GM23338 (cell line): ENCODE measurements at regions not wholly inside any gene's neighbourhood (a gene's known extent, or its start where the extent isn't known, plus 50 kb on each side); places are given as distances from the start of the nearest gene placed in this dataset.

Experiments used
- ATAC-seq: fragments of 200-7000 bp; cut with Tn5 transposase; 3 replicates; pipeline ENCODE4 v1.9.1; 2020
- DNase-seq: peaks from one replicate; pipeline ENCODE4 v3.0.0-alpha.2; 2015; ENCODE audit warnings: low spot score
- H2AFZ ChIP-seq: fragments of 200-600 bp; sonication (generic); 2 replicates; pipeline ENCODE4 v1.8.0; 2016; ENCODE audit warnings: antibody characterized with exemption, mild to moderate bottlenecking, moderate library complexity
- H3F3A ChIP-seq: fragments of 200-600 bp; sonication (generic); replicated peaks from 2 replicates; pipeline ENCODE4 v1.8.0; 2017; ENCODE audit warnings: antibody characterized with exemption, mixed run types, low read depth
- H3K27ac ChIP-seq: fragments of 200-600 bp; sonication (generic); 2 replicates; pipeline ENCODE4 v1.6.1; 2016; ENCODE audit warnings: low read depth
- H3K27me3 ChIP-seq: fragments of 200-600 bp; sonication (generic); 2 replicates; pipeline ENCODE4 v1.8.0; 2016; ENCODE audit warnings: mild to moderate bottlenecking, mixed run types, moderate library complexity; ENCODE audit not compliant: insufficient read depth
- H3K36me3 ChIP-seq: fragments of 200-600 bp; sonication (generic); 2 replicates; pipeline ENCODE4 v1.8.0; 2016; ENCODE audit warnings: mild to moderate bottlenecking; ENCODE audit not compliant: insufficient read depth
- H3K4me1 ChIP-seq: fragments of 200-600 bp; sonication (generic); 2 replicates; pipeline ENCODE4 v1.8.0; 2016; ENCODE audit warnings: mild to moderate bottlenecking, moderate library complexity; ENCODE audit not compliant: insufficient read depth
- H3K4me2 ChIP-seq: fragments of 200-600 bp; sonication (generic); 2 replicates; pipeline ENCODE4 v1.7.1; 2017; ENCODE audit warnings: mixed run types
- H3K4me3 ChIP-seq: fragments of 200-600 bp; sonication (generic); 2 replicates; pipeline ENCODE4 v1.6.1; 2016; ENCODE audit warnings: mixed run types
- H3K79me2 ChIP-seq: fragments of 200-600 bp; sonication (generic); replicated peaks from 2 replicates; pipeline ENCODE4 v1.8.0; 2017; ENCODE audit warnings: mild to moderate bottlenecking; ENCODE audit not compliant: insufficient read depth
- H3K9me2 ChIP-seq: fragments of 200-600 bp; sonication (generic); 2 replicates; pipeline ENCODE4 v1.8.0; 2017; ENCODE audit not compliant: insufficient read depth
- H4K20me1 ChIP-seq: fragments of 200-600 bp; sonication (generic); replicated peaks from 2 replicates; pipeline ENCODE4 v1.8.0; 2017; ENCODE audit warnings: mild to moderate bottlenecking; ENCODE audit not compliant: insufficient read depth
- H3K27ac Mint-ChIP-seq: 2 replicates; pipeline ENCODE4 v1.8.0; 2020; ENCODE audit warnings: inconsistent platforms, mild to moderate bottlenecking, moderate library complexity, mixed read lengths
- H3K27me3 Mint-ChIP-seq: 3 replicates; pipeline ENCODE4 v1.8.0; 2022; ENCODE audit warnings: low read depth, mild to moderate bottlenecking, moderate library complexity, mixed read lengths, inconsistent platforms; ENCODE audit not compliant: insufficient read depth, poor library complexity
- H3K36me3 Mint-ChIP-seq: 3 replicates; pipeline ENCODE4 v1.8.0; 2021; ENCODE audit warnings: low read depth, mild to moderate bottlenecking, inconsistent platforms, moderate library complexity, mixed read lengths
- H3K4me1 Mint-ChIP-seq: 3 replicates; pipeline ENCODE4 v1.8.0; 2020; ENCODE audit warnings: mild to moderate bottlenecking, inconsistent platforms, mixed read lengths
- H3K4me3 Mint-ChIP-seq: 3 replicates; pipeline ENCODE4 v1.8.0; 2021; ENCODE audit warnings: moderate library complexity, mild to moderate bottlenecking, inconsistent platforms, mixed read lengths
- H3K9me3 Mint-ChIP-seq: 3 replicates; pipeline ENCODE4 v1.8.0; 2020; ENCODE audit warnings: moderate library complexity, mild to moderate bottlenecking, inconsistent platforms, mixed read lengths
- CREB1 ChIP-seq: fragments of 250-450 bp; sonication (Bioruptor Pico); IDR thresholded peaks from 2 replicates; pipeline ENCODE4 v1.5.0; 2020; ENCODE audit warnings: low read depth, mild to moderate bottlenecking, moderate library complexity
- EZH2 ChIP-seq: fragments of 200-600 bp; sonication (generic); IDR thresholded peaks from one replicate; pipeline ENCODE4 v1.8.0; 2017; ENCODE audit warnings: antibody characterized with exemption, mild to moderate bottlenecking, low read depth; ENCODE audit not compliant: unreplicated experiment
- EZH2phosphoT487 ChIP-seq: fragments of 200-600 bp; sonication (generic); IDR thresholded peaks from one replicate; pipeline ENCODE4 v1.8.1; 2018; ENCODE audit warnings: antibody characterized with exemption; ENCODE audit not compliant: unreplicated experiment
- JUNB ChIP-seq: IDR thresholded peaks from one replicate; pipeline ENCODE4 v1.6.1; 2016; ENCODE audit warnings: antibody characterized with exemption; ENCODE audit not compliant: unreplicated experiment
- NANOG ChIP-seq: IDR thresholded peaks from 2 replicates; pipeline ENCODE4 v1.6.1; 2016; ENCODE audit warnings: antibody characterized with exemption, borderline replicate concordance
- POLR2AphosphoS5 ChIP-seq: IDR thresholded peaks from 2 replicates; pipeline ENCODE4 v1.6.1; 2016; ENCODE audit warnings: antibody characterized with exemption, low read depth
- STAT1 ChIP-seq: IDR thresholded peaks from one replicate; pipeline ENCODE4 v1.6.1; 2016; ENCODE audit warnings: antibody characterized with exemption; ENCODE audit not compliant: unreplicated experiment
- ZNF114 ChIP-seq: fragments of 250-450 bp; sonication (Bioruptor Pico); IDR thresholded peaks from 2 replicates; pipeline ENCODE4 v1.5.0; 2020; ENCODE audit warnings: mild to moderate bottlenecking, moderate library complexity
- ZNF331 ChIP-seq: fragments of 250-450 bp; sonication (Bioruptor Pico); IDR thresholded peaks from 2 replicates; pipeline ENCODE4 v1.5.0; 2020; ENCODE audit warnings: low read depth, mild to moderate bottlenecking, moderate library complexity
- TF ChIP-seq, protein P1 (sequence below), 2 experiments: fragments of 200-600 bp in 1 of 2; sonication (generic) in 1 of 2; conservative IDR thresholded peaks; 2 replicates each; pipeline versions ENCODE4 v1.5.1 to v1.6.1; 2016 to 2017; ENCODE audit warnings: antibody characterized with exemption in 2 of 2, low read depth in 2 of 2, mild to moderate bottlenecking in 2 of 2, moderate library complexity in 1 of 2
- TF ChIP-seq, protein P2 (sequence below): fragments of 250-450 bp; sonication (Bioruptor Pico); IDR thresholded peaks from 2 replicates; pipeline ENCODE4 v1.5.0; 2020; ENCODE audit warnings: mild to moderate bottlenecking, moderate library complexity
- TF ChIP-seq, protein P3 (sequence below): IDR thresholded peaks from 2 replicates; pipeline ENCODE4 v1.6.1; 2016; ENCODE audit warnings: antibody characterized with exemption
- TF ChIP-seq, protein P4 (sequence below): IDR thresholded peaks from one replicate; pipeline ENCODE4 v1.6.1; 2018; ENCODE audit warnings: antibody characterized with exemption; ENCODE audit not compliant: unreplicated experiment

DNA sequence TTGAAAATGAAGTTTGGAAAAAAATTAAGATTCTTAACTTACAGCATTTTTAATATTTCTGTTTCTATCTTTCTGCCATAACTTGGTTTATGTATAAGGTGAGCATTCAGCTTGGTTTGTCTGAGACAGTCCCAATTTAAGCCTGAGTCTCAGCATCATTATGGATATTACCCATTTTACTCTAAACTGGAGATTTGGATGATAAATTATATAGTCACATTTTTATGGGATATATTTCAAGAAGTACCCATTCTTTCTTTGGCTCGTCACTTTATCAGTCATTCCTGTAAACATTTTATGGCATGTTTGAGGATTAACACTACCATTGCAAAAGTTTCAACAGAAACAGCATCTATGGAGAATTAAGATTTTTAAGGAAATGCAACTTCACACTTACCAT, 1129.0 kb upstream of the PCDH9 start:
- H3K4me1 Mint-ChIP-seq = no peaks in the 10 kb centered on the region
- ATAC-seq (no peak), DNase-seq (no peak)
- TF ChIP-seq, protein P1, sequence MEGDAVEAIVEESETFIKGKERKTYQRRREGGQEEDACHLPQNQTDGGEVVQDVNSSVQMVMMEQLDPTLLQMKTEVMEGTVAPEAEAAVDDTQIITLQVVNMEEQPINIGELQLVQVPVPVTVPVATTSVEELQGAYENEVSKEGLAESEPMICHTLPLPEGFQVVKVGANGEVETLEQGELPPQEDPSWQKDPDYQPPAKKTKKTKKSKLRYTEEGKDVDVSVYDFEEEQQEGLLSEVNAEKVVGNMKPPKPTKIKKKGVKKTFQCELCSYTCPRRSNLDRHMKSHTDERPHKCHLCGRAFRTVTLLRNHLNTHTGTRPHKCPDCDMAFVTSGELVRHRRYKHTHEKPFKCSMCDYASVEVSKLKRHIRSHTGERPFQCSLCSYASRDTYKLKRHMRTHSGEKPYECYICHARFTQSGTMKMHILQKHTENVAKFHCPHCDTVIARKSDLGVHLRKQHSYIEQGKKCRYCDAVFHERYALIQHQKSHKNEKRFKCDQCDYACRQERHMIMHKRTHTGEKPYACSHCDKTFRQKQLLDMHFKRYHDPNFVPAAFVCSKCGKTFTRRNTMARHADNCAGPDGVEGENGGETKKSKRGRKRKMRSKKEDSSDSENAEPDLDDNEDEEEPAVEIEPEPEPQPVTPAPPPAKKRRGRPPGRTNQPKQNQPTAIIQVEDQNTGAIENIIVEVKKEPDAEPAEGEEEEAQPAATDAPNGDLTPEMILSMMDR (conservative IDR thresholded peaks at IDR 0.05; ENCODE audit: low read depth in 2 of 2) = no peak
- TF ChIP-seq STAT1 = no peak
- no peak for TF ChIP-seq JUNB
- TF ChIP-seq ZNF331 = no peak
- TF ChIP-seq, protein P2, sequence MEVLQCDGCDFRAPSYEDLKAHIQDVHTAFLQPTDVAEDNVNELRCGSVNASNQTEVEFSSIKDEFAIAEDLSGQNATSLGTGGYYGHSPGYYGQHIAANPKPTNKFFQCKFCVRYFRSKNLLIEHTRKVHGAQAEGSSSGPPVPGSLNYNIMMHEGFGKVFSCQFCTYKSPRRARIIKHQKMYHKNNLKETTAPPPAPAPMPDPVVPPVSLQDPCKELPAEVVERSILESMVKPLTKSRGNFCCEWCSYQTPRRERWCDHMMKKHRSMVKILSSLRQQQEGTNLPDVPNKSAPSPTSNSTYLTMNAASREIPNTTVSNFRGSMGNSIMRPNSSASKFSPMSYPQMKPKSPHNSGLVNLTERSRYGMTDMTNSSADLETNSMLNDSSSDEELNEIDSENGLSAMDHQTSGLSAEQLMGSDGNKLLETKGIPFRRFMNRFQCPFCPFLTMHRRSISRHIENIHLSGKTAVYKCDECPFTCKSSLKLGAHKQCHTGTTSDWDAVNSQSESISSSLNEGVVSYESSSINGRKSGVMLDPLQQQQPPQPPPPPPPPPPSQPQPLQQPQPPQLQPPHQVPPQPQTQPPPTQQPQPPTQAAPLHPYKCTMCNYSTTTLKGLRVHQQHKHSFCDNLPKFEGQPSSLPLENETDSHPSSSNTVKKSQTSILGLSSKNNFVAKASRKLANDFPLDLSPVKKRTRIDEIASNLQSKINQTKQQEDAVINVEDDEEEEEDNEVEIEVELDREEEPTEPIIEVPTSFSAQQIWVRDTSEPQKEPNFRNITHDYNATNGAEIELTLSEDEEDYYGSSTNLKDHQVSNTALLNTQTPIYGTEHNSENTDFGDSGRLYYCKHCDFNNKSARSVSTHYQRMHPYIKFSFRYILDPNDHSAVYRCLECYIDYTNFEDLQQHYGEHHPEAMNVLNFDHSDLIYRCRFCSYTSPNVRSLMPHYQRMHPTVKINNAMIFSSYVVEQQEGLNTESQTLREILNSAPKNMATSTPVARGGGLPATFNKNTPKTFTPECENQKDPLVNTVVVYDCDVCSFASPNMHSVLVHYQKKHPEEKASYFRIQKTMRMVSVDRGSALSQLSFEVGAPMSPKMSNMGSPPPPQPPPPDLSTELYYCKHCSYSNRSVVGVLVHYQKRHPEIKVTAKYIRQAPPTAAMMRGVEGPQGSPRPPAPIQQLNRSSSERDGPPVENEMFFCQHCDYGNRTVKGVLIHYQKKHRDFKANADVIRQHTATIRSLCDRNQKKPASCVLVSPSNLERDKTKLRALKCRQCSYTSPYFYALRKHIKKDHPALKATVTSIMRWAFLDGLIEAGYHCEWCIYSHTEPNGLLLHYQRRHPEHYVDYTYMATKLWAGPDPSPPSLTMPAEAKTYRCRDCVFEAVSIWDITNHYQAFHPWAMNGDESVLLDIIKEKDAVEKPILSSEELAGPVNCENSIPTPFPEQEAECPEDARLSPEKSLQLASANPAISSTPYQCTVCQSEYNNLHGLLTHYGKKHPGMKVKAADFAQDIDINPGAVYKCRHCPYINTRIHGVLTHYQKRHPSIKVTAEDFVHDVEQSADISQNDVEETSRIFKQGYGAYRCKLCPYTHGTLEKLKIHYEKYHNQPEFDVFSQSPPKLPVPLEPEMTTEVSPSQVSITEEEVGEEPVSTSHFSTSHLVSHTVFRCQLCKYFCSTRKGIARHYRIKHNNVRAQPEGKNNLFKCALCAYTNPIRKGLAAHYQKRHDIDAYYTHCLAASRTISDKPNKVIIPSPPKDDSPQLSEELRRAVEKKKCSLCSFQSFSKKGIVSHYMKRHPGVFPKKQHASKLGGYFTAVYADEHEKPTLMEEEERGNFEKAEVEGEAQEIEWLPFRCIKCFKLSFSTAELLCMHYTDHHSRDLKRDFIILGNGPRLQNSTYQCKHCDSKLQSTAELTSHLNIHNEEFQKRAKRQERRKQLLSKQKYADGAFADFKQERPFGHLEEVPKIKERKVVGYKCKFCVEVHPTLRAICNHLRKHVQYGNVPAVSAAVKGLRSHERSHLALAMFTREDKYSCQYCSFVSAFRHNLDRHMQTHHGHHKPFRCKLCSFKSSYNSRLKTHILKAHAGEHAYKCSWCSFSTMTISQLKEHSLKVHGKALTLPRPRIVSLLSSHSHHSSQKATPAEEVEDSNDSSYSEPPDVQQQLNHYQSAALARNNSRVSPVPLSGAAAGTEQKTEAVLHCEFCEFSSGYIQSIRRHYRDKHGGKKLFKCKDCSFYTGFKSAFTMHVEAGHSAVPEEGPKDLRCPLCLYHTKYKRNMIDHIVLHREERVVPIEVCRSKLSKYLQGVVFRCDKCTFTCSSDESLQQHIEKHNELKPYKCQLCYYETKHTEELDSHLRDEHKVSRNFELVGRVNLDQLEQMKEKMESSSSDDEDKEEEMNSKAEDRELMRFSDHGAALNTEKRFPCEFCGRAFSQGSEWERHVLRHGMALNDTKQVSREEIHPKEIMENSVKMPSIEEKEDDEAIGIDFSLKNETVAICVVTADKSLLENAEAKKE (CRISPR knock-in tag) = no peak
- TF ChIP-seq ZNF114 (CRISPR knock-in tag) = no peak
- TF ChIP-seq EZH2phosphoT487 = no peak
- no peak for TF ChIP-seq NANOG
- TF ChIP-seq, protein P3, sequence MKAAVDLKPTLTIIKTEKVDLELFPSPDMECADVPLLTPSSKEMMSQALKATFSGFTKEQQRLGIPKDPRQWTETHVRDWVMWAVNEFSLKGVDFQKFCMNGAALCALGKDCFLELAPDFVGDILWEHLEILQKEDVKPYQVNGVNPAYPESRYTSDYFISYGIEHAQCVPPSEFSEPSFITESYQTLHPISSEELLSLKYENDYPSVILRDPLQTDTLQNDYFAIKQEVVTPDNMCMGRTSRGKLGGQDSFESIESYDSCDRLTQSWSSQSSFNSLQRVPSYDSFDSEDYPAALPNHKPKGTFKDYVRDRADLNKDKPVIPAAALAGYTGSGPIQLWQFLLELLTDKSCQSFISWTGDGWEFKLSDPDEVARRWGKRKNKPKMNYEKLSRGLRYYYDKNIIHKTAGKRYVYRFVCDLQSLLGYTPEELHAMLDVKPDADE = no peak
- TF ChIP-seq EZH2 = no peak
- TF ChIP-seq, protein P4, sequence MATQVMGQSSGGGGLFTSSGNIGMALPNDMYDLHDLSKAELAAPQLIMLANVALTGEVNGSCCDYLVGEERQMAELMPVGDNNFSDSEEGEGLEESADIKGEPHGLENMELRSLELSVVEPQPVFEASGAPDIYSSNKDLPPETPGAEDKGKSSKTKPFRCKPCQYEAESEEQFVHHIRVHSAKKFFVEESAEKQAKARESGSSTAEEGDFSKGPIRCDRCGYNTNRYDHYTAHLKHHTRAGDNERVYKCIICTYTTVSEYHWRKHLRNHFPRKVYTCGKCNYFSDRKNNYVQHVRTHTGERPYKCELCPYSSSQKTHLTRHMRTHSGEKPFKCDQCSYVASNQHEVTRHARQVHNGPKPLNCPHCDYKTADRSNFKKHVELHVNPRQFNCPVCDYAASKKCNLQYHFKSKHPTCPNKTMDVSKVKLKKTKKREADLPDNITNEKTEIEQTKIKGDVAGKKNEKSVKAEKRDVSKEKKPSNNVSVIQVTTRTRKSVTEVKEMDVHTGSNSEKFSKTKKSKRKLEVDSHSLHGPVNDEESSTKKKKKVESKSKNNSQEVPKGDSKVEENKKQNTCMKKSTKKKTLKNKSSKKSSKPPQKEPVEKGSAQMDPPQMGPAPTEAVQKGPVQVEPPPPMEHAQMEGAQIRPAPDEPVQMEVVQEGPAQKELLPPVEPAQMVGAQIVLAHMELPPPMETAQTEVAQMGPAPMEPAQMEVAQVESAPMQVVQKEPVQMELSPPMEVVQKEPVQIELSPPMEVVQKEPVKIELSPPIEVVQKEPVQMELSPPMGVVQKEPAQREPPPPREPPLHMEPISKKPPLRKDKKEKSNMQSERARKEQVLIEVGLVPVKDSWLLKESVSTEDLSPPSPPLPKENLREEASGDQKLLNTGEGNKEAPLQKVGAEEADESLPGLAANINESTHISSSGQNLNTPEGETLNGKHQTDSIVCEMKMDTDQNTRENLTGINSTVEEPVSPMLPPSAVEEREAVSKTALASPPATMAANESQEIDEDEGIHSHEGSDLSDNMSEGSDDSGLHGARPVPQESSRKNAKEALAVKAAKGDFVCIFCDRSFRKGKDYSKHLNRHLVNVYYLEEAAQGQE = no peak
- no peak for TF ChIP-seq CREB1
- TF ChIP-seq POLR2AphosphoS5 = no peak
- H3K36me3 ChIP-seq = no peaks in the 10 kb centered on the region
- H3K27ac Mint-ChIP-seq = no peak overlapping the region
- H3K27ac ChIP-seq = no peak overlapping the region
- no peak overlapping the region for H3K4me2 ChIP-seq
- H2AFZ ChIP-seq = no peak overlapping the region
- no peaks in the 10 kb centered on the region for H3K79me2 ChIP-seq
- no peaks in the 10 kb centered on the region for H4K20me1 ChIP-seq
- H3K4me3 Mint-ChIP-seq = no peak overlapping the region
- no peaks in the 10 kb centered on the region for H3K4me1 ChIP-seq
- H3K9me3 Mint-ChIP-seq = no peaks in the 10 kb centered on the region
- H3K27me3 ChIP-seq = no peaks in the 10 kb centered on the region
- no peaks in the 10 kb centered on the region; the same call in 1 of the 2 replicates for H3K9me2 ChIP-seq
- H3K4me3 ChIP-seq = no peak overlapping the region
- H3K36me3 Mint-ChIP-seq = no peaks in the 10 kb centered on the region
- no peaks in the 10 kb centered on the region for H3K27me3 Mint-ChIP-seq
- H3F3A ChIP-seq = no peaks in the 10 kb centered on the region
